H1 (cell line): ENCODE measurements at regions not wholly inside any gene's neighbourhood (a gene's known extent, or its start where the extent isn't known, plus 50 kb on each side); places are given as distances from the start of the nearest gene placed in this dataset.

ENCODE experiments used
- CTCF ChIA-PET: fragments of 300-600 bp; sonication (Branson Sonifier 250); formaldehyde crosslinking; loops from one replicate; lab custom pipeline; 2021; ENCODE audit not compliant: partially characterized antibody; lab: Charles Lee
- POLR2A ChIA-PET: fragments of 300-600 bp; sonication (Branson Sonifier 250); formaldehyde crosslinking; loops from one replicate; lab custom pipeline; 2021; ENCODE audit warnings: inconsistent platforms; ENCODE audit not compliant: partially characterized antibody; lab: Charles Lee
- DNase-seq, 2 experiments: peaks; one replicate each; pipeline versions ENCODE4 v3.0.0 to v3.0.0-alpha.2; 2010 to 2022; ENCODE audit warnings: low spot score in 2 of 2, low read depth in 1 of 2, mixed read lengths in 1 of 2
- FAIRE-seq: peaks from 2 replicates; lab custom pipeline; 2011; peaks lifted over from hg19 to GRCh38; lab: Jason Lieb, UNC
- H2AFZ ChIP-seq: 2 replicates; pipeline ENCODE4 v1.8.1; 2012; ENCODE audit warnings: low read length, inconsistent platforms
- H2AK5ac ChIP-seq: 2 replicates; pipeline ENCODE4 v1.6.1; 2013; ENCODE audit warnings: low read depth, low read length
- H2BK120ac ChIP-seq: replicated peaks from 2 replicates; pipeline ENCODE3; 2013; ENCODE audit warnings: low read depth, low read length, inconsistent platforms
- H2BK12ac ChIP-seq: 2 replicates; pipeline ENCODE4 v1.6.1; 2013; ENCODE audit warnings: low read depth, low read length
- H2BK15ac ChIP-seq: 2 replicates; pipeline ENCODE4 v1.6.1; 2013; ENCODE audit warnings: low read length
- H2BK20ac ChIP-seq: 2 replicates; pipeline ENCODE4 v1.6.1; 2013; ENCODE audit warnings: low read length
- H2BK5ac ChIP-seq: 2 replicates; pipeline ENCODE4 v1.6.1; 2013; ENCODE audit warnings: low read depth, low read length
- H3K14ac ChIP-seq: 2 replicates; pipeline ENCODE4 v1.6.1; 2013; ENCODE audit warnings: inconsistent platforms; ENCODE audit not compliant: insufficient read length
- H3K18ac ChIP-seq: 2 replicates; pipeline ENCODE4 v1.6.1; 2013; ENCODE audit warnings: low read length; ENCODE audit errors: extremely low read depth
- H3K23ac ChIP-seq: 2 replicates; pipeline ENCODE4 v1.6.1; 2013; ENCODE audit warnings: inconsistent platforms; ENCODE audit not compliant: insufficient read length
- H3K23me2 ChIP-seq: 2 replicates; pipeline ENCODE4 v1.6.1; 2013; ENCODE audit warnings: low read depth, low read length
- H3K27ac ChIP-seq: 2 replicates; pipeline ENCODE4 v1.6.1; 2011; ENCODE audit warnings: low read depth, low read length, inconsistent platforms
- H3K27me3 ChIP-seq, 4 experiments: replicated peaks in 1 of 4; 1 replicate in 1 of 4; 2 replicates in 3 of 4; pipeline versions ENCODE4 v1.6.1 to v1.8.1; 2011 to 2013; ENCODE audit warnings: low read length in 3 of 4, mild to moderate bottlenecking in 3 of 4, inconsistent platforms in 2 of 4, mixed read lengths in 2 of 4, moderate library complexity in 1 of 4; ENCODE audit not compliant: control insufficient read depth in 3 of 4, insufficient read depth in 3 of 4; ENCODE audit errors: extremely low read depth in 1 of 4
- H3K36me3 ChIP-seq, 4 experiments: 2 replicates each; pipeline versions ENCODE4 v1.6.1 to v1.8.1; 2011 to 2013; ENCODE audit warnings: mild to moderate bottlenecking in 4 of 4, low read length in 3 of 4, moderate library complexity in 2 of 4, control low read depth in 1 of 4, inconsistent platforms in 1 of 4; ENCODE audit not compliant: insufficient read depth in 4 of 4, control insufficient read depth in 2 of 4
- H3K4ac ChIP-seq: replicated peaks from 2 replicates; pipeline ENCODE3; 2013; ENCODE audit warnings: low read length, low read depth, mixed read lengths, inconsistent platforms; ENCODE audit not compliant: insufficient read length
- H3K4me1 ChIP-seq, 4 experiments: replicated peaks in 1 of 4; 1 replicate in 1 of 4; 2 replicates in 3 of 4; pipeline versions ENCODE4 v1.6.1 to v1.8.1; 2011 to 2013; ENCODE audit warnings: low read length in 3 of 4, inconsistent platforms in 2 of 4, mixed read lengths in 1 of 4; ENCODE audit not compliant: insufficient read depth in 4 of 4, control insufficient read depth in 3 of 4
- H3K4me2 ChIP-seq, 2 experiments: 2 replicates each; pipeline versions ENCODE4 v1.6.1 to v1.8.1; 2011 to 2013; ENCODE audit warnings: low read depth in 2 of 2, low read length in 2 of 2, control low read depth in 1 of 2, inconsistent platforms in 1 of 2, mild to moderate bottlenecking in 1 of 2; ENCODE audit not compliant: insufficient read depth in 1 of 2
- H3K4me3 ChIP-seq, 4 experiments: fragments of 200-600, 300-600 bp in 1 of 4; sonication (generic), shearing (Covaris generic), sonication (Bioruptor Twin) in 1 of 4; 2 replicates each; pipeline versions ENCODE4 v1.5.1 to v1.8.1; 2011 to 2016; ENCODE audit warnings: low read length in 4 of 4, low read depth in 3 of 4, control low read depth in 2 of 4, inconsistent platforms in 2 of 4, mild to moderate bottlenecking in 2 of 4, mixed read lengths in 1 of 4, moderate library complexity in 1 of 4; ENCODE audit not compliant: insufficient read depth in 2 of 4; ENCODE audit errors: extremely low read depth in 1 of 4
- H3K56ac ChIP-seq: replicated peaks from 2 replicates; pipeline ENCODE3; 2013; ENCODE audit warnings: low read depth, mild to moderate bottlenecking, mixed read lengths, low read length, inconsistent platforms; ENCODE audit not compliant: insufficient read length
- H3K79me1 ChIP-seq: 2 replicates; pipeline ENCODE4 v1.6.1; 2013; ENCODE audit warnings: low read depth, low read length, control low read depth
- H3K79me2 ChIP-seq, 2 experiments: 2 replicates each; pipeline versions ENCODE4 v1.6.1 to v1.8.1; 2012 to 2013; ENCODE audit warnings: low read length in 2 of 2, mild to moderate bottlenecking in 2 of 2, inconsistent platforms in 1 of 2; ENCODE audit not compliant: insufficient read depth in 2 of 2, control insufficient read depth in 1 of 2
- H3K9ac ChIP-seq, 4 experiments: replicated peaks in 1 of 4; 1 replicate in 1 of 4; 2 replicates in 3 of 4; pipeline versions ENCODE4 v1.6.1 to v1.8.1; 2011 to 2013; ENCODE audit warnings: low read depth in 3 of 4, low read length in 3 of 4, control low read depth in 2 of 4, mild to moderate bottlenecking in 2 of 4, moderate library complexity in 2 of 4, inconsistent platforms in 1 of 4; ENCODE audit errors: extremely low read depth in 1 of 4
- H3K9me3 ChIP-seq, 2 experiments: 2 replicates each; pipeline versions ENCODE4 v1.6.1 to v1.8.1; 2012 to 2013; ENCODE audit warnings: mild to moderate bottlenecking in 2 of 2, moderate library complexity in 2 of 2, control low read depth in 1 of 2, inconsistent platforms in 1 of 2, low read depth in 1 of 2, low read length in 1 of 2, mixed read lengths in 1 of 2; ENCODE audit not compliant: insufficient read depth in 2 of 2
- H4K20me1 ChIP-seq, 2 experiments: replicated peaks in 1 of 2; 2 replicates each; pipeline versions ENCODE3 to v1.8.1; 2011 to 2013; ENCODE audit warnings: inconsistent platforms in 2 of 2, low read length in 2 of 2, mild to moderate bottlenecking in 1 of 2; ENCODE audit not compliant: insufficient read depth in 2 of 2, control insufficient read depth in 1 of 2
- H4K5ac ChIP-seq: 2 replicates; pipeline ENCODE4 v1.6.1; 2013; ENCODE audit warnings: low read length, low read depth, mixed read lengths, inconsistent platforms; ENCODE audit not compliant: insufficient read length
- H4K8ac ChIP-seq: 2 replicates; pipeline ENCODE4 v1.8.0; 2013; ENCODE audit warnings: mild to moderate bottlenecking, moderate library complexity, low read length, inconsistent platforms; ENCODE audit not compliant: insufficient read depth; ENCODE audit errors: extremely low read depth
- H4K91ac ChIP-seq: replicated peaks from 2 replicates; pipeline ENCODE3; 2013; ENCODE audit warnings: low read length, mixed read lengths, inconsistent platforms; ENCODE audit not compliant: insufficient read length
- WGBS, 2 experiments: shearing (Covaris generic) in 1 of 2; methylation state at CpG; one replicate each; pipeline versions ENCODE4 v1.1.6 to v1.1.7; 2013 to 2015; ENCODE audit warnings: low lambda C conversion rate in 2 of 2, mixed read lengths in 2 of 2, inconsistent platforms in 1 of 2, low coverage in 1 of 2, missing lambda C conversion rate in 1 of 2; ENCODE audit not compliant: insufficient replicate concordance in 2 of 2, insufficient coverage in 1 of 2, insufficient read length in 1 of 2; ENCODE audit errors: extremely low coverage in 1 of 2, missing lambda C conversion rate in 1 of 2; 5-methylcytosine and 5-hydroxymethylcytosine counted together
- TF ChIP-seq, protein P1 (sequence below): fragments of 300-600 bp; sonication (generic); IDR thresholded peaks from 2 replicates; pipeline ENCODE4 v1.7.1; 2012; ENCODE audit warnings: low read length, moderate library complexity, mild to moderate bottlenecking, inconsistent platforms; ENCODE audit not compliant: insufficient replicate concordance

DNA sequence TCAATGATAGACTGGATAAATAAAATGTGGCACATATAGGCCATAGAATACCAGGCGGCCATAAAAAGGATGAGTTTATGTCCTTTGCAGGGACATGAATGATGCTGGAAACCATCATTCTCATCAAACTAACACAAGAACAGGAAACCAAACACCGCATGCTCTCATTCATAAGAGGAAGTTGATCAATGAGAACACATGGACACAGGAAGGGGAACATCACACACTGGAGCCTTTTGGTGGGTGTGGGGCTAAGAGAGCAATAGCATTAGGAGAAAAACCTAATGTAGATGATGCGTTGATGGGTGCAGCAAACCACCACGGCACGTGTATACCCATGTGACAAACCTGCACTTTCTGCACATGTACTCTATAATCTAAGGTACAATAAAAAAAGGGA lies 883.4 kb upstream of the PRMT6 start:
- Histone ChIP-seq H3K27me3 (no peaks in the 10 kb centered on the region), H3K36me3 (no peaks in the 10 kb centered on the region), H3K56ac (no peak overlapping the region), H3K27ac (no peak overlapping the region), H4K8ac (no peak overlapping the region), H3K9ac (no peak overlapping the region), H3K14ac (no peak overlapping the region), H3K79me1 (no peaks in the 10 kb centered on the region), H3K4me3 (no peak overlapping the region), H4K91ac (no peak overlapping the region), H3K23ac (no peak overlapping the region), H2BK12ac (no peak overlapping the region), H2BK120ac (no peak overlapping the region), H3K79me2 (no peaks in the 10 kb centered on the region), H4K5ac (no peak overlapping the region), H3K4ac (no peak overlapping the region), H3K18ac (no peak overlapping the region), H3K4me1 (no peaks in the 10 kb centered on the region), H2AK5ac (no peak overlapping the region), H2BK20ac (no peak overlapping the region), H2BK5ac (no peak overlapping the region), H3K4me2 (no peak overlapping the region), H3K9me3 (no peaks in the 10 kb centered on the region), H2AFZ (no peak overlapping the region), H4K20me1 (no peaks in the 10 kb centered on the region), H3K23me2 (no peaks in the 10 kb centered on the region), H2BK15ac (no peak overlapping the region)
- DNase-seq, result no peak
- CTCF ChIA-PET, result no interaction called here
- FAIRE-seq, result no peak
- POLR2A ChIA-PET, result no interaction called here
- 91% methylated on average over 5 of the region's 5 CpGs; no CpG with 5 or more reads in 1 of the 2 experiments for WGBS, 2 experiments
- TF ChIP-seq, protein P1, sequence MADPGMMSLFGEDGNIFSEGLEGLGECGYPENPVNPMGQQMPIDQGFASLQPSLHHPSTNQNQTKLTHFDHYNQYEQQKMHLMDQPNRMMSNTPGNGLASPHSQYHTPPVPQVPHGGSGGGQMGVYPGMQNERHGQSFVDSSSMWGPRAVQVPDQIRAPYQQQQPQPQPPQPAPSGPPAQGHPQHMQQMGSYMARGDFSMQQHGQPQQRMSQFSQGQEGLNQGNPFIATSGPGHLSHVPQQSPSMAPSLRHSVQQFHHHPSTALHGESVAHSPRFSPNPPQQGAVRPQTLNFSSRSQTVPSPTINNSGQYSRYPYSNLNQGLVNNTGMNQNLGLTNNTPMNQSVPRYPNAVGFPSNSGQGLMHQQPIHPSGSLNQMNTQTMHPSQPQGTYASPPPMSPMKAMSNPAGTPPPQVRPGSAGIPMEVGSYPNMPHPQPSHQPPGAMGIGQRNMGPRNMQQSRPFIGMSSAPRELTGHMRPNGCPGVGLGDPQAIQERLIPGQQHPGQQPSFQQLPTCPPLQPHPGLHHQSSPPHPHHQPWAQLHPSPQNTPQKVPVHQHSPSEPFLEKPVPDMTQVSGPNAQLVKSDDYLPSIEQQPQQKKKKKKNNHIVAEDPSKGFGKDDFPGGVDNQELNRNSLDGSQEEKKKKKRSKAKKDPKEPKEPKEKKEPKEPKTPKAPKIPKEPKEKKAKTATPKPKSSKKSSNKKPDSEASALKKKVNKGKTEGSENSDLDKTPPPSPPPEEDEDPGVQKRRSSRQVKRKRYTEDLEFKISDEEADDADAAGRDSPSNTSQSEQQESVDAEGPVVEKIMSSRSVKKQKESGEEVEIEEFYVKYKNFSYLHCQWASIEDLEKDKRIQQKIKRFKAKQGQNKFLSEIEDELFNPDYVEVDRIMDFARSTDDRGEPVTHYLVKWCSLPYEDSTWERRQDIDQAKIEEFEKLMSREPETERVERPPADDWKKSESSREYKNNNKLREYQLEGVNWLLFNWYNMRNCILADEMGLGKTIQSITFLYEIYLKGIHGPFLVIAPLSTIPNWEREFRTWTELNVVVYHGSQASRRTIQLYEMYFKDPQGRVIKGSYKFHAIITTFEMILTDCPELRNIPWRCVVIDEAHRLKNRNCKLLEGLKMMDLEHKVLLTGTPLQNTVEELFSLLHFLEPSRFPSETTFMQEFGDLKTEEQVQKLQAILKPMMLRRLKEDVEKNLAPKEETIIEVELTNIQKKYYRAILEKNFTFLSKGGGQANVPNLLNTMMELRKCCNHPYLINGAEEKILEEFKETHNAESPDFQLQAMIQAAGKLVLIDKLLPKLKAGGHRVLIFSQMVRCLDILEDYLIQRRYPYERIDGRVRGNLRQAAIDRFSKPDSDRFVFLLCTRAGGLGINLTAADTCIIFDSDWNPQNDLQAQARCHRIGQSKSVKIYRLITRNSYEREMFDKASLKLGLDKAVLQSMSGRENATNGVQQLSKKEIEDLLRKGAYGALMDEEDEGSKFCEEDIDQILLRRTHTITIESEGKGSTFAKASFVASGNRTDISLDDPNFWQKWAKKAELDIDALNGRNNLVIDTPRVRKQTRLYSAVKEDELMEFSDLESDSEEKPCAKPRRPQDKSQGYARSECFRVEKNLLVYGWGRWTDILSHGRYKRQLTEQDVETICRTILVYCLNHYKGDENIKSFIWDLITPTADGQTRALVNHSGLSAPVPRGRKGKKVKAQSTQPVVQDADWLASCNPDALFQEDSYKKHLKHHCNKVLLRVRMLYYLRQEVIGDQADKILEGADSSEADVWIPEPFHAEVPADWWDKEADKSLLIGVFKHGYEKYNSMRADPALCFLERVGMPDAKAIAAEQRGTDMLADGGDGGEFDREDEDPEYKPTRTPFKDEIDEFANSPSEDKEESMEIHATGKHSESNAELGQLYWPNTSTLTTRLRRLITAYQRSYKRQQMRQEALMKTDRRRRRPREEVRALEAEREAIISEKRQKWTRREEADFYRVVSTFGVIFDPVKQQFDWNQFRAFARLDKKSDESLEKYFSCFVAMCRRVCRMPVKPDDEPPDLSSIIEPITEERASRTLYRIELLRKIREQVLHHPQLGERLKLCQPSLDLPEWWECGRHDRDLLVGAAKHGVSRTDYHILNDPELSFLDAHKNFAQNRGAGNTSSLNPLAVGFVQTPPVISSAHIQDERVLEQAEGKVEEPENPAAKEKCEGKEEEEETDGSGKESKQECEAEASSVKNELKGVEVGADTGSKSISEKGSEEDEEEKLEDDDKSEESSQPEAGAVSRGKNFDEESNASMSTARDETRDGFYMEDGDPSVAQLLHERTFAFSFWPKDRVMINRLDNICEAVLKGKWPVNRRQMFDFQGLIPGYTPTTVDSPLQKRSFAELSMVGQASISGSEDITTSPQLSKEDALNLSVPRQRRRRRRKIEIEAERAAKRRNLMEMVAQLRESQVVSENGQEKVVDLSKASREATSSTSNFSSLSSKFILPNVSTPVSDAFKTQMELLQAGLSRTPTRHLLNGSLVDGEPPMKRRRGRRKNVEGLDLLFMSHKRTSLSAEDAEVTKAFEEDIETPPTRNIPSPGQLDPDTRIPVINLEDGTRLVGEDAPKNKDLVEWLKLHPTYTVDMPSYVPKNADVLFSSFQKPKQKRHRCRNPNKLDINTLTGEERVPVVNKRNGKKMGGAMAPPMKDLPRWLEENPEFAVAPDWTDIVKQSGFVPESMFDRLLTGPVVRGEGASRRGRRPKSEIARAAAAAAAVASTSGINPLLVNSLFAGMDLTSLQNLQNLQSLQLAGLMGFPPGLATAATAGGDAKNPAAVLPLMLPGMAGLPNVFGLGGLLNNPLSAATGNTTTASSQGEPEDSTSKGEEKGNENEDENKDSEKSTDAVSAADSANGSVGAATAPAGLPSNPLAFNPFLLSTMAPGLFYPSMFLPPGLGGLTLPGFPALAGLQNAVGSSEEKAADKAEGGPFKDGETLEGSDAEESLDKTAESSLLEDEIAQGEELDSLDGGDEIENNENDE, result no peak
